LHCN-M2 (cell line): ENCODE measurements at regions not wholly inside any gene's neighbourhood (a gene's known extent, or its start where the extent isn't known, plus 50 kb on each side); places are given as distances from the start of the nearest gene placed in this dataset.

Experiments
- DNase-seq: peaks from one replicate; pipeline ENCODE4 v3.0.0-alpha.2; 2012; ENCODE audit warnings: low read depth

GRCh38 chr9:107735821-107736220, 246.3 kb upstream of the KLF4 start:
- no peak for DNase-seq

GRCh38 chr9:107734256-107735013, 244.9 kb upstream of the KLF4 start:
- peak; percentile 91 for DNase-seq

DNA sequence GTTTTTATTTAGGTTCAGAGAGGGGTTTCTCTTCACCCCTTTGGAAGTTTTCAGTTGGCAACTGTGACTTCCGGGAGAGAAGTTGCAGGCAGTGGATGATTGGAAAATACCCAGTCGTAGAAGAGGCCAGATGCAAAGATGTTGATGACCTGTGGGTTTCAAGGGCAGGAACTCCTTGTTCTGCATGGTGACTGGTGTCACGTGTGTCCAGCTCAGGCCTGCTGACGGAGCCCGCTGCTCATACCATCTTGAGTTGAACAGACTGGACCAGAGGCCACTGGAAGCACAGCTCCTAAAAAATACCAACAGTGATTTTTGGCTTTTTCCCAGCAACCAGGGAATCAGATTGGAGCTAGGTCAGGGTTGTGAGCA, 243.9 kb upstream of the KLF4 start:
- DNase-seq = peak; percentile 92

- peak; percentile 87 for DNase-seq
Measured at GRCh38 chr9:107732781-107733522, 243.4 kb upstream of the KLF4 start.

- no peak for DNase-seq
Measured at GRCh38 chr9:107731115-107731762, 241.7 kb upstream of the KLF4 start.

DNA sequence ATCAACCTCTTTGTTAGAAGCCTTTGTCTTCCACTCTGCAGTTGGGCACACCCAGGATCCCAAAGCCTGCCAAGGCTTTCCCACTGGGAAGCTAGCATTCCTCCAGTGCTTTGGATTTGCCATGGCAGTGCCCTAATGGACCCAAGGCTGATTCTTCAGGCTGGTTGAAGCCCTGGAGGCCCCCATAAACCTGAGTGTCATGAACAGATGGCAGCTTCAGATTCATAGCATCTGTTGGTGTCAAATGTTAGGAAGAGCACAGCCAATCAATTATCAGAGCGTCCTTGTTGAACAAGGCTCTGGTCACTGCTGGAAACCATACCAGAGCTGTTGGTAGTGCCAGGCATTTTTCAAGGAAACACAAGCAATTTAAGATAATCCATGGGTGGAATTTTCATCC, 241.1 kb upstream of the KLF4 start:
- DNase-seq = peak; percentile 82

DNA sequence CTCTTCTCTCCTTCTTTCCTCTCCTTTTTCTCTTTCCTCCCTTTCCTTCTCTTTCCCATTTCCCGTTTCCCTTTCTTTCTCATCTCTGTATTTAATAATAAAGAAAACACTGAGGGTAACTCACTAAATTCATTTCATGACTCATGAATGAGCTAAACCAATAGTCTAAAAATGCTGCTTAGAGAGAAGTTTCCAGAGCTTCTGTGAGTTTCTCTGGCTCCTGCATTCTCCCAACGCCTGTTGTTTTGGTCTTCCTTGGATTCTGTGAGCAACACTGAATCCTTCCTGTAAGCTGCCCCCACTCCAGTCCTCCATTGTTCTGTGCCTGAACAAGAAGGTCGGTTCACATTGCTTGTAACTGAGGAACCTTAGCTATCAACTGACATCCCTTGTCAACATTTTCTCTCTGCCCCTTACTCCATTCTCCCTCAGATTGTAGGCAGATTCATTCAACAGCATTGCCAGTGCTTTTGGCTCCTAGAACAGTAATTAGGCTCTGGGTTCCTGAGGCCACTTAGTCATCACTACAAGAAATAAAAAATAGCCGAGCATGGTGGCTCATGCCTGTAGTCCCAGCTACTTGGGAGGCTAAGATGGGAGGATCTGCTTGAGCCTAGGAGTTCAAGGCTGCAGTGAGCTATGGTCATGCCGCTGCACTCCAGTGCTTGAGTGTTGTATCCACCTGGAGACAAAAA, 237.7 kb upstream of the KLF4 start:
- peak; percentile 72 for DNase-seq

- no peak for DNase-seq
Measured at GRCh38 chr9:107723015-107723414, 233.4 kb upstream of the KLF4 start.

- no peak for DNase-seq
Measured at GRCh38 chr9:107721705-107722245, 232.2 kb upstream of the KLF4 start.

DNA sequence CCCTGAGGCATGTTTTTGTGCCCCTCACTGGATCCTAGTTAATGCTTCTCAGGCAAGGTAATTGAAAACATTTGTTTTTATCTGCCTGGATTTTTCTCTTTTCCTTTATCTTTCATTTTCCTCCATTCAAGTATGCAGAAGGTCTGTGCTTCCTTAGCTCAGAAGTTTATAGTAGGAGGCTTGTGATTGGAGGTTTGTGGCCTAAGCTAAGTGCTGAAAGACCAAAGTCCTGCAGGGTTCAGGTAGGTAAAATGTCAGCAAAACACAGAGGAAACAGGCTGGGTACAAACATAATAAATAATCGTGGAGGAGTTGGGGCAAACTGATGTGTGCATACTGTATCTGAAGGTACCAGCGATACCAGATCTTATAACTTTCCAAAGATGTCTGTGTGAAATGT, 230.9 kb upstream of the KLF4 start:
- no peak for DNase-seq

- DNase-seq = no peak
Measured at GRCh38 chr9:107717529-107718314, 228.2 kb upstream of the KLF4 start.

DNA sequence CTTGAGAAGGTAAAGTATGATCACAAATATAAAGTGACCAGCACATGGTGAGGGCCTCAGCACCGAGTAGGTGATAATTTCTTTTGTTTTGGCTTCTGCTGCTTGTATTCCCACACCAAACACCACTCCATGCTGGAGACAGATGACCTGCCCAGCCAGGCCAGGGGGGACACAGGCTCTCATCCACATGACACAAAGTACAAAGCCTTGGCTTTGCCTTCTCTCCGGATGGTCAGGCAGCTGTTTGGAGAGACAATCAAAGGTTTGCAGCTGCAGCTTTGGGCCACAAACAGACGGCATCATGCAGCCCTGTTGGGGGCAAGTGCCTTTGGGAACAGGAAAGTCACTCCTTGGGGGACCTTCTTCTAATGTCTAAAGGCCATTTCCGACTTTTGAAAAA, 226.2 kb upstream of the KLF4 start:
- DNase-seq = no peak

- no peak for DNase-seq
Measured at GRCh38 chr9:107713470-107713869, 223.9 kb upstream of the KLF4 start.

DNA sequence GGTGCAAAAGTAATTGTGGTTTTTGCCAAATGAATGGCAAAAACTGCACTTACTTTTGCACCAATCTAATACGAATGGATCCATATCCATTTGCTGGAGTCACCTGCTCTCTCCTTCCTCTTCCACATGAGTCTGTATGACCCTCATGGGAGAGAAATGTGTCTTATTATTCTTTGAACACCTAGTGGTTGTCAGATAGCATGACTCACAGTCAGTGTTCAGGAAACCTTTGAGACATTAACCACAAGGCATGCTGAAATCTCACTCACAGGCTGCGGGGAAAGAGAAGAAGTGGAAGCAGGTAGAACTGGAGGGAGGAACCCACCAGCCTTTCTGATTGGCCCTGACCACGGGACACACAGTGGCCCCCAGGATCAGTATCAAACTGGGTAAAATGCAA, 222.8 kb upstream of the KLF4 start:
- peak; percentile 59 for DNase-seq

DNA sequence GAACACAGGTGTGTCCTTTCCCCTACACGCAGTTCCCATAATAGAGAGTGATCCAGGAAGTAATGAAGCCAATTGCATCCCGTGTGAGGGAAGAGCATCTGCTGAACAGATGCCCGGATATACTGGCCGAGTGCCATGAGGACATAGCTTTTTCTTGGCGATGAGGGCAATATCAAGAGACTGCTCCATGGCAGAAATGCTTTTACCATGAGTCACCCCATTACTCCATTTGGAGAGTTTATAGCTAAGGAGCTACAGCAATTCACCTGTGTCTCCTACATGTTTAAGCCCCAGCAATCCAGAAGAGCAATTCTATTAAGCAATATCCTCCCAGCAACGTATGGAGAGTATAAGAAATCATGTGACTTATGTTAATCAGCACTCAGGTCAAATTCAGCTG, 222.0 kb upstream of the KLF4 start:
- DNase-seq = peak; percentile 96

DNA sequence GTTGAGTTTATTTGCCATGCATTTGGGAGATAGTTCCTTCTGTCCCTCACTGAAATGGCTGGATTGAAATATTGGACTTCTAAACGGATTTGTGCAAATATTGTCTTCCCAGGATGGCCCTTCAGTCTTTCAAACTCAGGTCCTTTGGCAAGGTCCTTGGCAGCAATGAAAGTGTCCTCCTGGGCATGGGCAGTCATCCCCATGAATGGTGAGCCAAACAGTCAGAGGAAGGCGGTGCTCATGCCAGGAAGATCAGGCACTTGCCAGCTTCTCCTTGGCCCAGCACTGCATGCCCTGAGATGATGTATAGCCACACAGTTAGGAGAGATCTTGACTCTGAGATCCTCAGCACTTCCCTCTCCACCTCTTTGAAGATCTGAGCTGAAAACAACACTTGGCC, 221.4 kb upstream of the KLF4 start:
- no peak for DNase-seq

DNA sequence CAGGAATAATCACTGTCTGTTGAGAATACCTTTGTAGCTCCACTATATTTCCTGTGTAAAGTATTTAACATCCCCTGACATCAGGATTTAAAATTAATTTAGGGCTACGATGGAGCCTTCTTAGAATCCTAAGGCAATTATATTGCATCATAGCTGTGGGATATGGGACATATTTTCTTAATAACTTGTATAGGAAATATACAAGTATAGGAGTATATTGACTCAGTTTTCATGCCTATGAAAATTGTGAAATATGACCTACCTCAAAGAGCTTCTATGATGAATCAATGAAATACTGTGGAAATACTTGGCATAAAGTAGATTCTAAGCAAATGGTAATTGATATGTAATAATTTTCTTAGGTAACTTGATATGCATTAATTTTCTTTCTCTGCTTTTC, 221.0 kb upstream of the KLF4 start:
- DNase-seq = no peak

GRCh38 chr9:107708791-107709190, 219.2 kb upstream of the KLF4 start:
- DNase-seq = no peak

GRCh38 chr9:107707915-107708441, 218.4 kb upstream of the KLF4 start:
- peak; percentile 87 for DNase-seq

GRCh38 chr9:107707428-107707837, 217.9 kb upstream of the KLF4 start:
- DNase-seq = peak; percentile 98
